HCT116 (cell line): ENCODE measurements at regions not wholly inside any gene's neighbourhood (a gene's known extent, or its start where the extent isn't known, plus 50 kb on each side); places are given as distances from the start of the nearest gene placed in this dataset.

Experiments used
- ATAC-seq: fragments of 200-7000 bp; cut with Tn5 transposase; 2 replicates; pipeline ENCODE4 v1.9.1; 2020; ENCODE audit warnings: mild to moderate bottlenecking, moderate library complexity
- BruUV-seq: library from RNA; stranded (reverse); fragments of 400-500 nt; replicated peaks from 2 replicates; lab custom pipeline; 2021; lab: Mats Ljungman, UMichigan
- CTCF ChIA-PET: fragments of 300-600 bp; sonication (Branson Sonifier 250); formaldehyde crosslinking; loops from one replicate; lab custom pipeline; 2021; ENCODE audit warnings: antibody characterized with exemption; lab: Charles Lee
- POLR2A ChIA-PET: fragments of 300-600, 350-600 bp; sonication (Branson Sonifier 250); formaldehyde crosslinking; loops from one replicate; lab custom pipeline; 2021; ENCODE audit warnings: antibody characterized with exemption; lab: Charles Lee
- RAD21 ChIA-PET, 2 experiments: fragments of 300-600 bp; sonication (Branson Sonifier 250); formaldehyde crosslinking; loops; one replicate each; lab custom pipeline; 2023; ENCODE audit warnings: low total read pairs in 2 of 2; ENCODE audit not compliant: uncharacterized antibody in 2 of 2, unreplicated experiment in 2 of 2, low non-redundant PET in 1 of 2; lab: Charles Lee
- DNase-seq: peaks from one replicate; pipeline ENCODE4 v3.0.0-alpha.2; 2010; ENCODE audit warnings: low read depth, low spot score
- H2AFZ ChIP-seq: fragments of 200-600 bp; shearing (Covaris generic), sonication (generic); 2 replicates; pipeline ENCODE4 v1.6.1; 2017; ENCODE audit warnings: low read depth, mixed run types, mixed read lengths, antibody characterized with exemption, low read length; ENCODE audit not compliant: poor library complexity, severe bottlenecking
- H3K27ac ChIP-seq: 2 replicates; pipeline ENCODE4 v1.5.1; 2012; ENCODE audit warnings: low read depth, low read length
- H3K27me3 ChIP-seq: fragments of 200-600 bp; sonication (generic); 2 replicates; pipeline ENCODE4 v1.6.1; 2016; ENCODE audit warnings: mixed run types, low read length, mixed read lengths; ENCODE audit not compliant: insufficient read depth
- H3K36me3 ChIP-seq, 2 experiments: fragments of 200-500 bp in 1 of 2; fragments of 200-600 bp in 1 of 2; sonication (Bioruptor generic) in 1 of 2; sonication (generic) in 1 of 2; 2 replicates each; pipeline versions ENCODE4 v1.5.1 to v1.6.1; 2014 to 2016; ENCODE audit warnings: low read length in 2 of 2, inconsistent platforms in 1 of 2, mixed read lengths in 1 of 2, mixed run types in 1 of 2; ENCODE audit not compliant: insufficient read depth in 2 of 2, control insufficient read depth in 1 of 2
- H3K4me1 ChIP-seq, 2 experiments: fragments of 200-600 bp in 1 of 2; sonication (generic) in 1 of 2; 2 replicates each; pipeline versions ENCODE4 v1.5.1 to v1.6.1; 2012 to 2017; ENCODE audit warnings: low read length in 2 of 2, inconsistent platforms in 1 of 2, mild to moderate bottlenecking in 1 of 2, mixed read lengths in 1 of 2, mixed run types in 1 of 2, moderate library complexity in 1 of 2; ENCODE audit not compliant: insufficient read depth in 2 of 2, control insufficient read depth in 1 of 2
- H3K4me2 ChIP-seq: fragments of 200-600 bp; sonication (generic); 2 replicates; pipeline ENCODE4 v1.6.1; 2017; ENCODE audit warnings: mixed run types, low read length, mixed read lengths
- H3K4me3 ChIP-seq, 2 experiments: fragments of 200-600 bp in 1 of 2; sonication (generic) in 1 of 2; replicated peaks in 1 of 2; 2 replicates each; pipeline ENCODE4 v1.5.1; 2011 to 2016; ENCODE audit warnings: low read length in 2 of 2, control low read depth in 1 of 2, low read depth in 1 of 2, mild to moderate bottlenecking in 1 of 2, mixed read lengths in 1 of 2, mixed run types in 1 of 2
- H3K79me2 ChIP-seq: fragments of 200-600 bp; sonication (generic); 2 replicates; pipeline ENCODE4 v1.6.1; 2017; ENCODE audit warnings: mild to moderate bottlenecking, mixed run types, low read length, moderate library complexity, mixed read lengths; ENCODE audit not compliant: insufficient read depth
- H3K9ac ChIP-seq: fragments of 200-600 bp; sonication (generic); 2 replicates; pipeline ENCODE4 v1.6.1; 2016; ENCODE audit warnings: low read length, mixed read lengths
- H3K9me2 ChIP-seq: fragments of 200-600 bp; sonication (generic), shearing (Covaris generic); 2 replicates; pipeline ENCODE4 v1.6.1; 2017; ENCODE audit warnings: mixed run types, mild to moderate bottlenecking, moderate library complexity; ENCODE audit not compliant: insufficient read depth
- H3K9me3 ChIP-seq, 2 experiments: fragments of 200-500 bp in 1 of 2; fragments of 200-600 bp in 1 of 2; sonication (Bioruptor generic) in 1 of 2; sonication (generic) in 1 of 2; 2 replicates each; pipeline ENCODE4 v1.6.1; 2014 to 2017; ENCODE audit warnings: low read length in 2 of 2, mixed read lengths in 2 of 2, inconsistent platforms in 1 of 2, low read depth in 1 of 2, mild to moderate bottlenecking in 1 of 2, mixed run types in 1 of 2, moderate library complexity in 1 of 2; ENCODE audit not compliant: control insufficient read depth in 1 of 2, insufficient read depth in 1 of 2
- H4K20me1 ChIP-seq: fragments of 200-600 bp; sonication (generic), shearing (Covaris generic); 2 replicates; pipeline ENCODE4 v1.6.1; 2017; ENCODE audit warnings: mixed run types, mild to moderate bottlenecking, moderate library complexity; ENCODE audit not compliant: insufficient read depth
- CEBPB ChIP-seq: IDR thresholded peaks from 2 replicates; pipeline ENCODE4 v1.6.1; 2012; ENCODE audit warnings: low read depth
- EZH2phosphoT487 ChIP-seq: fragments of 200-600 bp; IDR thresholded peaks from 2 replicates; pipeline ENCODE4 v1.6.1; 2018; ENCODE audit warnings: antibody characterized with exemption, borderline replicate concordance
- JUND ChIP-seq: IDR thresholded peaks from 2 replicates; pipeline ENCODE4 v1.6.1; 2012
- POLR2A ChIP-seq: IDR thresholded peaks from 2 replicates; pipeline ENCODE4 v1.7.0; 2011; ENCODE audit warnings: borderline replicate concordance; ENCODE audit not compliant: insufficient read depth, insufficient read length; ENCODE audit errors: extremely low read depth
- POLR2AphosphoS5 ChIP-seq: IDR thresholded peaks from 2 replicates; pipeline ENCODE4 v1.6.1; 2011; ENCODE audit warnings: mild to moderate bottlenecking, low read depth, low read length, moderate library complexity
- RAD21 ChIP-seq: IDR thresholded peaks from 2 replicates; pipeline ENCODE4 v1.6.1; 2012; ENCODE audit warnings: low read depth, mild to moderate bottlenecking
- SRF ChIP-seq: IDR thresholded peaks from 2 replicates; pipeline ENCODE4 v1.6.1; 2012; ENCODE audit warnings: low read depth
- YY1 ChIP-seq: IDR thresholded peaks from 2 replicates; pipeline ENCODE4 v1.6.1; 2011; ENCODE audit warnings: low read length, low read depth, moderate library complexity, mild to moderate bottlenecking; ENCODE audit not compliant: insufficient replicate concordance; ENCODE audit errors: extremely low read depth
- ZNF274 ChIP-seq: fragments of 200-500 bp; sonication (Bioruptor generic); IDR thresholded peaks from 2 replicates; pipeline ENCODE4 v1.6.1; 2014; ENCODE audit warnings: mild to moderate bottlenecking, low read depth, low read length, inconsistent platforms
- intact Hi-C: fragments of 100-400 bp; cut with micrococcal nuclease; formaldehyde crosslinking; loops from 2 replicates; pipeline ENCODE4 v1.10.0; 2022
- TF ChIP-seq, protein P1 (sequence below): IDR thresholded peaks from 2 replicates; pipeline ENCODE4 v1.6.1; 2011; ENCODE audit warnings: mild to moderate bottlenecking, low read length, moderate library complexity; ENCODE audit not compliant: insufficient replicate concordance; ENCODE audit errors: extremely low read depth
- TF ChIP-seq, protein P2 (sequence below): IDR thresholded peaks from 2 replicates; pipeline ENCODE4 v1.6.1; 2012; ENCODE audit warnings: low read depth
- TF ChIP-seq, protein P3 (sequence below): IDR thresholded peaks from 2 replicates; pipeline ENCODE4 v1.6.1; 2012

DNA sequence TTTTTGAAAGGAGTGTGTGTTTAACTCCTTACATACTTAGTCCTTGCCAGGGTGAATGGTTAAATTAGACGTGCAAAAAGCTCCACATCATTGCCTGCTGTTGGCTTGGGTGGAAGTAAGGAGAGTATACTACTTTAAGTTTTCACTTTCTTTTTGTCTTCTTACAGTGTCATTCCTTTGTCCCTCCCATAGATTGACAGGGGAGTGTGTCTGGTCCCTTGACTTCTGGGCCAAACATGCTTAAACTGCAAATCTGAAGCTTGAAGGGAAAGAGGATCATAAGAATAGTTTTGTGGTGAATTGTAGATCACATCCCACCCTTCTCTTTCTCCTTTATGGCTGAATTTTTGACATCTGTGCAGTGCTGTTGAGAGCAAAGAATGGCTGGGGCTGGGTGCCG lies 355.8 kb upstream of the C2CD4B start:
- RAD21 ChIA-PET = no interaction called here
- CTCF ChIA-PET = no interaction called here
- POLR2A ChIA-PET = no interaction called here

More for the DNA sequence above, 355.8 kb upstream of the C2CD4B start:
- Histone ChIP-seq H3K36me3 (no peaks in the 10 kb centered on the region), H3K9me3 (no peaks in the 10 kb centered on the region), H3K27me3 (peaks cover 58% of the 10 kb centered on the region), H3K27ac (no peak overlapping the region), H4K20me1 (no peaks in the 10 kb centered on the region), H3K9me2 (no peaks in the 10 kb centered on the region), H3K4me1 (no peaks in the 10 kb centered on the region), H3K4me2 (no peak overlapping the region), H3K79me2 (no peaks in the 10 kb centered on the region), H3K9ac (no peak overlapping the region), H2AFZ (no peak overlapping the region), H3K4me3 (no peak overlapping the region)
- TF ChIP-seq EZH2phosphoT487 = no peak
- TF ChIP-seq POLR2AphosphoS5 = no peak
- TF ChIP-seq, protein P1, sequence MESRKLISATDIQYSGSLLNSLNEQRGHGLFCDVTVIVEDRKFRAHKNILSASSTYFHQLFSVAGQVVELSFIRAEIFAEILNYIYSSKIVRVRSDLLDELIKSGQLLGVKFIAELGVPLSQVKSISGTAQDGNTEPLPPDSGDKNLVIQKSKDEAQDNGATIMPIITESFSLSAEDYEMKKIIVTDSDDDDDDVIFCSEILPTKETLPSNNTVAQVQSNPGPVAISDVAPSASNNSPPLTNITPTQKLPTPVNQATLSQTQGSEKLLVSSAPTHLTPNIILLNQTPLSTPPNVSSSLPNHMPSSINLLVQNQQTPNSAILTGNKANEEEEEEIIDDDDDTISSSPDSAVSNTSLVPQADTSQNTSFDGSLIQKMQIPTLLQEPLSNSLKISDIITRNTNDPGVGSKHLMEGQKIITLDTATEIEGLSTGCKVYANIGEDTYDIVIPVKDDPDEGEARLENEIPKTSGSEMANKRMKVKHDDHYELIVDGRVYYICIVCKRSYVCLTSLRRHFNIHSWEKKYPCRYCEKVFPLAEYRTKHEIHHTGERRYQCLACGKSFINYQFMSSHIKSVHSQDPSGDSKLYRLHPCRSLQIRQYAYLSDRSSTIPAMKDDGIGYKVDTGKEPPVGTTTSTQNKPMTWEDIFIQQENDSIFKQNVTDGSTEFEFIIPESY = no peak
- TF ChIP-seq ZNF274 = no peak
- TF ChIP-seq POLR2A = no peak
- TF ChIP-seq RAD21 = no peak
- TF ChIP-seq, protein P2, sequence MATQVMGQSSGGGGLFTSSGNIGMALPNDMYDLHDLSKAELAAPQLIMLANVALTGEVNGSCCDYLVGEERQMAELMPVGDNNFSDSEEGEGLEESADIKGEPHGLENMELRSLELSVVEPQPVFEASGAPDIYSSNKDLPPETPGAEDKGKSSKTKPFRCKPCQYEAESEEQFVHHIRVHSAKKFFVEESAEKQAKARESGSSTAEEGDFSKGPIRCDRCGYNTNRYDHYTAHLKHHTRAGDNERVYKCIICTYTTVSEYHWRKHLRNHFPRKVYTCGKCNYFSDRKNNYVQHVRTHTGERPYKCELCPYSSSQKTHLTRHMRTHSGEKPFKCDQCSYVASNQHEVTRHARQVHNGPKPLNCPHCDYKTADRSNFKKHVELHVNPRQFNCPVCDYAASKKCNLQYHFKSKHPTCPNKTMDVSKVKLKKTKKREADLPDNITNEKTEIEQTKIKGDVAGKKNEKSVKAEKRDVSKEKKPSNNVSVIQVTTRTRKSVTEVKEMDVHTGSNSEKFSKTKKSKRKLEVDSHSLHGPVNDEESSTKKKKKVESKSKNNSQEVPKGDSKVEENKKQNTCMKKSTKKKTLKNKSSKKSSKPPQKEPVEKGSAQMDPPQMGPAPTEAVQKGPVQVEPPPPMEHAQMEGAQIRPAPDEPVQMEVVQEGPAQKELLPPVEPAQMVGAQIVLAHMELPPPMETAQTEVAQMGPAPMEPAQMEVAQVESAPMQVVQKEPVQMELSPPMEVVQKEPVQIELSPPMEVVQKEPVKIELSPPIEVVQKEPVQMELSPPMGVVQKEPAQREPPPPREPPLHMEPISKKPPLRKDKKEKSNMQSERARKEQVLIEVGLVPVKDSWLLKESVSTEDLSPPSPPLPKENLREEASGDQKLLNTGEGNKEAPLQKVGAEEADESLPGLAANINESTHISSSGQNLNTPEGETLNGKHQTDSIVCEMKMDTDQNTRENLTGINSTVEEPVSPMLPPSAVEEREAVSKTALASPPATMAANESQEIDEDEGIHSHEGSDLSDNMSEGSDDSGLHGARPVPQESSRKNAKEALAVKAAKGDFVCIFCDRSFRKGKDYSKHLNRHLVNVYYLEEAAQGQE = no peak
- TF ChIP-seq, protein P3, sequence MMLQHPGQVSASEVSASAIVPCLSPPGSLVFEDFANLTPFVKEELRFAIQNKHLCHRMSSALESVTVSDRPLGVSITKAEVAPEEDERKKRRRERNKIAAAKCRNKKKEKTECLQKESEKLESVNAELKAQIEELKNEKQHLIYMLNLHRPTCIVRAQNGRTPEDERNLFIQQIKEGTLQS = no peak
- no peak for TF ChIP-seq SRF
- TF ChIP-seq CEBPB = no peak
- no peak for TF ChIP-seq JUND
- TF ChIP-seq YY1 = no peak
- DNase-seq (no peak), ATAC-seq (no peak)
- BruUV-seq = no TSS peak
- intact Hi-C loops = no loop called here
